GM18498 (cell line): ENCODE measurements at regions not wholly inside any gene's neighbourhood (a gene's known extent, or its start where the extent isn't known, plus 50 kb on each side); places are given as distances from the start of the nearest gene placed in this dataset.

Experiments used
- ATAC-seq: cut with Tn5 transposase; IDR thresholded peaks from one replicate; pipeline ENCODE4 v1.9.1; 2021; ENCODE audit warnings: mild to moderate bottlenecking, moderate library complexity; ENCODE audit not compliant: unreplicated experiment

DNA sequence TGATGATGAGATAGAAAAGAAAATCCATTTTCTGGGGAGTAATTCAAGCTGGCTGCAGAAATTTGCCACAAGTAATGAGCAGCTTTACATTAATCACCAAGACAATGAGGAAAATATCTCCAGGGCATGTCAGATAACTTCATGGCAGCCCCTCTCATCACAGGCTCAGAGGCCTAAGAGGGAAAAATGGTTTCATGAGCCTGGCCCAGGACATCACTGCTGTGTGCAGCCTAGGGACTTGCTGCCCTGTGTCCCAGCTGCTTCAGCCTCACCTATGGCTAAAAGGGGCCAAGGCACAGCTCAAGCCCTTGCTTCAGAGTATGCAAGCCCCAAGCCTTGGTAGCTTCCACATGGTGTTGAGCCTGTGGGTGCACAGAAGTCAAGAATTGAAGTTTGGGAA lies 161.7 kb downstream of the OPA1 start:
- ATAC-seq = no peak

DNA sequence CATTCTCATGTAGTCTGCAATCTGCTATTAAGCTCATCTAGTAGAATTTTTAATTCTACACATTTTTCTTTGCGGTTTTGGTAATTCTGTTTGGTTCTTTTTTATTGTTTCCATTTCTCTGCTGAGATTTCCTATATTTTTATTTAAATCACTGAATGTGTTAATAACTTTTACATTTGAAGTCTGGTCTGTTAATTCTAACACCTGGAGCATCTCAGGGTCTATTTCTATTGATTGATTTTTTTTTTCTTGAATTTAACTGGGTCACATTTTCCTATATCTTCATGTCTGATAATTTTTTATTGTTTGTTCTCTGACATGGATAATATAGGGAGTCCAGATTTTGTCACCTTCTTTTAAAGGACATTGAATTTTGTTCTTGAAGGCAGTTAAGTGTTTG lies 163.5 kb downstream of the OPA1 start:
- ATAC-seq = no peak

- ATAC-seq = no peak
Measured at GRCh38 chr3:193757457-193757856, 164.4 kb downstream of the OPA1 start.

DNA sequence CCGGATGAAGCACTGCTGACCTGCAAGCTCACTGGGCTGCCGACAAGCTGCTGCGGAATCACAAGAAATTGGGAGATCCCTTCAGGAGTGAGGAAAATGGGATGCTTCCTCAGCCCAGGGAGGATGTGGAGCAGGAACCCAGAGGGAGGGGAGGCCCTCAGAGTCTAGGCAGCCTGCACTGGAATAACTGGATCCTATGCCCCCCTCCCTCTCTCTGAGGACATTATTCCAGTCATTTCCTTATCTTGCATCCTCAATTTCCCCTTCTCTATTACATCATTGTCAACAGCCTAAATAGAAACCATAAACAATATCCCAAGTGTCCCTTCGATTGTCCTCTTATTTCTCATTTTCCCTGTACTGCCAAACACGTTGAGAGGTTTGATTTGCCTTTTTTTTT lies 169.0 kb downstream of the OPA1 start:
- no peak for ATAC-seq

- no peak for ATAC-seq
Measured at GRCh38 chr3:193762657-193763056, 169.6 kb downstream of the OPA1 start.

DNA sequence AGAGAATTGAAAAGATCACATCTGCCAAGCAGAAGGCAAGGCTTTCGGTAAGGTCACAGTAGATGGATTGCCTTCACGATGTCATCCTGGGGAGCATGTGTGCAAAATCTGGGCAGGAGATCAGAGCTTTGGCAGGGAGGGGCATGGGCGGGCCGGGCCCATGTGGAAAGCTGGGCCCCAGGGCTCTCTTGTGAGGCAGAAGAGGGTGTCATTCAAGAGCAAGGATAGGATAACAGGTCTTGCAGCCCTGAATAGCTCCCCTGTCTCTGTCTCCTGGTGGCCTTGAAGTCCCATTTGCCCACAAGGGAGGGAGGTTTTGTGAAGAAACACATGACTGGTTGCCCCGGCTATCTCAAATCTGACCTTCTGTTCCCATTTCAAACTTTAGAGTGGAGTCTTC lies 172.0 kb downstream of the OPA1 start:
- no peak for ATAC-seq

GRCh38 chr3:193767353-193768069 lies 174.5 kb downstream of the OPA1 start:
- ATAC-seq = no peak

DNA sequence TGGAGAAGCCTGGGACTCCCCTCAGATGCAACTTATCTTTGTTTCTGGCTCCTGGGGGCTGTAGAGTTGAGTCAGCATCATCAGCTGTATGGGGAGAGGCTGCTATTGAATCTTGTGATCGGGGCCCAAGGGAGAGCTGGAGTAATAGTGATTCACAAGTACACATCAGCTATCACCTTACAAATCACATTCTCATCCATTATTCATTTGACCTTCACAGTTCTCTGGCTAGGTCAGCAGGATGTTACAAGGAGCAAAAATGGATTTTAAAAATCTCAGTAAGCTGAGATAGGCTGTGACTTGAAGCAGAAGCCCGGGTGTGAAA lies 175.0 kb downstream of the OPA1 start:
- ATAC-seq = no peak

GRCh38 chr3:193769437-193769836 lies 176.4 kb downstream of the OPA1 start:
- no peak for ATAC-seq

DNA sequence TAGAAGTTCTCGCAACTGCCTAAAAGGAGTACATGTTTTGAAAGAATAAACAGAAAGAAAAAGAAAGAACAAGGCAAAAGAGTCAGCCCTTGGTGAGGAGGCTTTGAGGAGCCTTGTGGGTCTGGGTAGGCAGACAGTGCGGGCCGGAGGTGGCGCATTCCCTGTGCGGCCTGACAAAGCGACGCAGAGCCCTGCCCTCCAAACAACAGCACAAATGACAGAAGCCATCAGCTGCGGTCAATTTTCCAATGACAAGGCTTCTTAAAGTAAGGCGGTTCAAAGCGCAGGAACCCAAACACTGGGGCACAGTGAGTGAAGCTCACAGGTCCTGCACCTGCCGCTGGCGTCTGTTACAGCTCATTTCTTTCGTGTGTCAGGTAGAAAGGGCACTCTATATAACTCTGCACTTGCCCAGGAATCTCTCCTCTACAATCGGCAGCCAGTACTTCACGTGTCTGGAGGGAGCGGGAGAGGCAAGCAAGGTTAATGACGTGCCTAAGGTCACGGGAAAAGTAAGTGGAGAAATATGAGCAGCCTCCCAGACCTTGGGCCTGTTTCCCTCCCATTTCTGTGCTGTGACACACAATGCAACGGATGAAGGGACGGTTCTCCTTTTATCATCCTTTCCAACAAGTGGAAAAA lies 178.1 kb downstream of the OPA1 start:
- ATAC-seq = no peak

- no peak for ATAC-seq
Measured at GRCh38 chr3:193771653-193772421, 178.8 kb downstream of the OPA1 start.

GRCh38 chr3:193772422-193772763 lies 179.4 kb downstream of the OPA1 start:
- no peak for ATAC-seq

GRCh38 chr3:193773266-193774220 lies 180.5 kb downstream of the OPA1 start:
- ATAC-seq = no peak

- ATAC-seq = no peak
Measured at GRCh38 chr3:193774272-193774915, 181.4 kb downstream of the OPA1 start.

DNA sequence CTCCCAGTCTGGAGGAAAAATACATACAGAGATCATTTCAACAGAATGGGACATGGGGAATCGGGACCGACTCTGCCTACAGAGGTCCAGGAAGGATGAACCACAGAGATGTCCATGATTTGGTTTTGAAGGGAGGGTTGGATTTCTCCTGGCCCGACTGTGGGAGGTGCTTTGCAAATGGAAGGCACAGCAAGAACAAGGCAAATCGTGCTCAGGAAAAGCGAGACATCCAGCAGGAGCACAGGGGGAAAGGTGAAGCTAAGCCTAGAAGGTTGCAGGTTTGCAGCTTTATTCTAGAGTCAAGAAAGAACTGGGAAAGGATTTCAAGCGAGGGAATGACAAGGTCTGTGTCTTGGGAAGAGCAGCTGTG lies 181.9 kb downstream of the OPA1 start:
- no peak for ATAC-seq

DNA sequence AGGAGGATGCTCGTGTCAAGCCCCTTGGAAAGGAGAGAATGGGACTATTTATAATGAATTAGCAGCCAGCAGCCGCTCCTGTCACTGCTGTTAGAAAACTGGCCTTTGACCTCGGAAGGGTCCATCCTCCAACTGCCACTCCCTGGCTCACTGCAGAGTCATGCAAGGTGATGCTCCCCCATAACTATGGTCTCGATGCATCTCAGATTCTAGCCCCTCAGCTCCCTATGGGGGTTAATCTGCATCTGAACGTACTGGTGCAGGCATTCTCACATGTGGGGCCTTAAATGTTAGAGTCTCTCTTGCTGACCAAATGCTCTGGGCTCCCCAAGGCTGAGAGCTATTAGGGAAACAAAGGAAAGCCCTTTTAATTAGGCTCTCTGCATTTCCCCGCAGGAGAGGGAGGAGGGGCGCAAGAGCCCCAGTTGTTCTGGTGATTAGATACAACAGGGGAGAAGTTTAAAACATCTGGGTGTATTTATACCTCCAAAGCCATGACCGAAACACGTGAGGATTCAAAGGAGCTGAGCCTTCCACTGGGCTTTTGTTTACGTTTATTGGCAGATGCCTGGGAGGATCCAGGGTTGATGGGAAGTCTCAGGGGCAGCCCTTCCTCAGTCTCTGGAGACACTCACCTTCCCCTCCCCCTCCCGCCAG lies 182.5 kb downstream of the OPA1 start:
- no peak for ATAC-seq

DNA sequence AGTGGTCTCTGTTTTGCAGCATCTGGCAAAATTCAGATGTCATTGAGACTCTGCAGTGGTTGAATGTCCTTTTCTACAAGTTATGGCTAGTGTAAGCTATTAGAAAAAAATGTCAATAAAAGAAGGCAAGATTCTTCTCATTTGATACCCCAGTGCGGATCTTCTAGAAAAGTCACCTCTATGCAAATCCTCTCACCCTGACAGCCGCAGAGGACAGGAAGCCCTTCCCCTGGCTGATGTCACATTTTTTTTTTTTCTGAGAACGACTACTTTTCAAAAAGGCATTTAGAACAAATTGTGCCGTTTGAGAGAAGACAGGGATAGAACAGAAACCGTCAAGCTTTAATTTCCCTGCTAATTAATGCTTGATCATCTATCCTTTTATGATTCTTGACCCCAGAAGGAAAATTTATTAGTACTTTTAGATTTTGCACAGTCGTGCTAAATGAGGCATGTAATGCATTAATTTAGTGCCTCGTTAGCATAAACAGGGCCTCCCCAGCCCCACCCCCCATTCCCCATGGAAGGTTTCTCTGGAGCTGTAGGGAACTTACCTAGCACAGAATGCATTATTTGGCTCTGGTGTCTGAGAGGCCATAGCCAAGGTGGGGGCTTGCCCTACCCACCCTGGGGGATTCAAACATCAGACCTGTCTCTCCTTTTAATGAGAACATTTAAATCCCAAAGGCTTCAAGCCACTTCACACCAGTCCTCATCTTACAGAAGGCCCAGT lies 183.8 kb downstream of the OPA1 start:
- ATAC-seq = peak; percentile 56

GRCh38 chr3:193777524-193777923 lies 184.5 kb downstream of the OPA1 start:
- ATAC-seq = no peak

DNA sequence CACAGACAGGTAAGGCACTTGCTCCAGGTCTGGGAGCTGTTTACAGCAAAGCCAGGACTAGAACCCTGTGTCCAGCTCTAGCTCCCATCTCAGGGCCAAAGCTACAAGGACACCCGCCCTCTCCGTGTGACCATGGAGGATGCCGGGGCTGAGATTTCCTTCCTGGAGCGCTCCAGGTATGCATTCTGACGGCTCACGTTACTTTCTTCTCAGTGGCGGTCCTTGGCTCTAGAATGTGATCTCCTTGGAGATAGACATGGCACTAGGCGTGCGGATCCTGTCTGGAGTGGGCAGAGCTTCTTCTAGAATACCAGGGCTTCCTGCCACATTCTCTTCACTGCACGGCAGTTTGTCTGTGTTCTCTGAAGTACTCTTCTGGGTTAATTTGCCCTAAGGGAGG lies 185.7 kb downstream of the OPA1 start:
- no peak for ATAC-seq

- ATAC-seq = no peak
Measured at GRCh38 chr3:193779933-193780332, 186.9 kb downstream of the OPA1 start.
